Body of pancreas (tissue), 4 donors: ENCODE measurements at regions not wholly inside any gene's neighbourhood (a gene's known extent, or its start where the extent isn't known, plus 50 kb on each side); places are given as distances from the start of the nearest gene placed in this dataset.

Experiments
- ATAC-seq: fragments of 150-250 bp; one replicate; pipeline ENCODE4 v1.9.1; 2016
- DNase-seq, 4 donors: peaks; one replicate each; pipeline ENCODE4 v3.0.0-alpha.2; 2019
- H3K27ac ChIP-seq, 4 donors: fragments of 200-600 bp; sonication (generic); 1 replicate in 3 of 4; 2 replicates in 1 of 4; pipeline versions ENCODE4 v1.5.1 to v1.6.1; 2016 to 2019; ENCODE audit warnings: mild to moderate bottlenecking in 1 of 4, mixed read lengths in 1 of 4, moderate library complexity in 1 of 4
- H3K27me3 ChIP-seq, 2 donors: fragments of 200-600 bp; sonication (generic); one replicate each; pipeline ENCODE4 v1.6.0; 2016; ENCODE audit warnings: mild to moderate bottlenecking in 1 of 2
- H3K36me3 ChIP-seq, 2 donors: fragments of 200-600 bp; sonication (generic); replicated peaks in 1 of 2; 2 replicates each; pipeline ENCODE4 v1.5.1; 2016; ENCODE audit warnings: low read depth in 2 of 2; ENCODE audit not compliant: insufficient read depth in 1 of 2
- H3K4me1 ChIP-seq: fragments of 200-600 bp; sonication (generic); one replicate; pipeline ENCODE4 v1.6.0; 2016
- H3K4me3 ChIP-seq, 2 donors: fragments of 200-600 bp; sonication (generic); 1 replicate in 1 of 2; 2 replicates in 1 of 2; pipeline ENCODE4 v1.5.1; 2016 to 2019
- H3K9me3 ChIP-seq, 3 donors: fragments of 200-600 bp; sonication (generic); 1 replicate in 2 of 3; 2 replicates in 1 of 3; pipeline ENCODE4 v1.5.1; 2016
- CTCF ChIP-seq, 7 experiments: fragments of 450-650 bp in 4 of 7; fragments of 200-600 bp in 3 of 7; sonication (generic) in 3 of 7; IDR thresholded peaks; one replicate each; pipeline ENCODE4 v1.5.1; 2016 to 2019; ENCODE audit warnings: antibody characterized with exemption in 7 of 7
- POLR2A ChIP-seq, 3 donors: fragments of 450-650 bp; IDR thresholded peaks; one replicate each; pipeline ENCODE4 v1.6.1; 2016; ENCODE audit warnings: antibody characterized with exemption in 3 of 3, mild to moderate bottlenecking in 2 of 3
- WGBS, 2 donors: methylation state at CpG; one replicate each; pipeline ENCODE4 v1.1.5; 2017; 5-methylcytosine and 5-hydroxymethylcytosine counted together
- intact Hi-C: fragments of 100-400 bp; cut with DNase I; formaldehyde crosslinking; loops from one replicate; pipeline ENCODE4 v1.15.1; 2023

GRCh38 chr12:24708043-24708442 lies 240.9 kb downstream of the BCAT1 start:
- Histone ChIP-seq H3K4me1 (no peaks in the 10 kb centered on the region), H3K9me3 (no peaks in the 10 kb centered on the region), H3K27me3 (no peaks in the 10 kb centered on the region), H3K4me3 (no peak overlapping the region), H3K36me3 (no peaks in the 10 kb centered on the region), H3K27ac (no peak overlapping the region)
- TF ChIP-seq CTCF (IDR thresholded peaks at IDR 0.05) = no peak
- no peak for TF ChIP-seq POLR2A (IDR thresholded peaks at IDR 0.05)
- DNase-seq (no peak), ATAC-seq (no peak)
- WGBS, 2 donors = 30 to 70% methylated on average over 1 of the region's 1 CpG
- intact Hi-C loops = no loop called here

GRCh38 chr12:24707334-24707733 lies 241.6 kb downstream of the BCAT1 start:
- Histone ChIP-seq H3K4me3 (no peak overlapping the region), H3K4me1 (no peaks in the 10 kb centered on the region), H3K27ac (no peak overlapping the region), H3K27me3 (no peaks in the 10 kb centered on the region), H3K36me3 (no peaks in the 10 kb centered on the region), H3K9me3 (no peaks in the 10 kb centered on the region)
- intact Hi-C loops = no loop called here
- 66% methylated on average over 1 of the region's 1 CpG for WGBS, 2 donors
- no peak for TF ChIP-seq CTCF (IDR thresholded peaks at IDR 0.05)
- TF ChIP-seq POLR2A (IDR thresholded peaks at IDR 0.05) = no peak
- ATAC-seq = no peak
- DNase-seq = no peak

- DNase-seq = no peak
- 46 to 56% methylated on average over 4 of the region's 4 CpGs for WGBS, 2 donors
- Histone ChIP-seq H3K27ac (no peak overlapping the region), H3K27me3 (no peaks in the 10 kb centered on the region), H3K4me3 (no peak overlapping the region), H3K36me3 (no peaks in the 10 kb centered on the region), H3K4me1 (no peaks in the 10 kb centered on the region), H3K9me3 (no peaks in the 10 kb centered on the region)
- TF ChIP-seq CTCF (IDR thresholded peaks at IDR 0.05) = no peak
- TF ChIP-seq POLR2A (IDR thresholded peaks at IDR 0.05) = no peak
- no peak for ATAC-seq
- intact Hi-C loops = no loop called here
These were observed 243.1 kb downstream of the BCAT1 start for GRCh38 chr12:24705741-24706358.

GRCh38 chr12:24705216-24705615 lies 243.7 kb downstream of the BCAT1 start:
- Histone ChIP-seq H3K36me3 (no peaks in the 10 kb centered on the region), H3K9me3 (no peaks in the 10 kb centered on the region), H3K4me1 (no peaks in the 10 kb centered on the region), H3K4me3 (no peak overlapping the region), H3K27ac (no peak overlapping the region), H3K27me3 (no peaks in the 10 kb centered on the region)
- DNase-seq (no peak), ATAC-seq (no peak)
- WGBS, 2 donors = 44 to 59% methylated on average over 2 of the region's 2 CpGs
- intact Hi-C loops = no loop called here
- no peak for TF ChIP-seq POLR2A (IDR thresholded peaks at IDR 0.05)
- no peak for TF ChIP-seq CTCF (IDR thresholded peaks at IDR 0.05)

- Histone ChIP-seq H3K36me3 (no peaks in the 10 kb centered on the region), H3K4me3 (no peak overlapping the region), H3K4me1 (no peaks in the 10 kb centered on the region), H3K9me3 (no peaks in the 10 kb centered on the region), H3K27me3 (no peaks in the 10 kb centered on the region), H3K27ac (no peak overlapping the region)
- WGBS, 2 donors = 61 to 68% methylated on average over 3 of the region's 3 CpGs
- no peak for TF ChIP-seq POLR2A (IDR thresholded peaks at IDR 0.05)
- no peak for TF ChIP-seq CTCF (IDR thresholded peaks at IDR 0.05)
- intact Hi-C loops = no loop called here
- no peak for ATAC-seq
- no peak for DNase-seq
These were observed 247.6 kb downstream of the BCAT1 start for GRCh38 chr12:24701343-24701742.
